ENCODE measurements at regions not wholly inside any gene's neighbourhood (a gene's known extent, or its start where the extent isn't known, plus 50 kb on each side); places are given as distances from the start of the nearest gene placed in this dataset.

GRCh38 chr13:89932902-89933301 is 1414.6 kb upstream of the MIR17HG start:
- no peak overlapping the region for H3K27ac Mint-ChIP-seq
- no peak for TF ChIP-seq CTCF (conservative IDR thresholded peaks at IDR 0.05)
- no peak overlapping the region for H3K4me3 Mint-ChIP-seq
- peaks cover 5% of the 10 kb centered on the region for H3K9me3 Mint-ChIP-seq
- H3K4me1 Mint-ChIP-seq (ENCODE audit: unreplicated experiment) = peaks cover 12% of the 10 kb centered on the region
- H3K36me3 Mint-ChIP-seq = no peaks in the 10 kb centered on the region
- no peaks in the 10 kb centered on the region for H3K27me3 Mint-ChIP-seq
- DNase-seq (ENCODE audit: extremely low spot score, unreplicated experiment) = no peak

GRCh38 chr13:89936256-89936655 is 1411.2 kb upstream of the MIR17HG start:
- H3K27ac Mint-ChIP-seq = no peak overlapping the region
- DNase-seq (ENCODE audit: extremely low spot score, unreplicated experiment) = no peak
- H3K4me1 Mint-ChIP-seq (ENCODE audit: unreplicated experiment) = no peaks in the 10 kb centered on the region
- H3K9me3 Mint-ChIP-seq = peaks cover 5% of the 10 kb centered on the region
- no peaks in the 10 kb centered on the region for H3K27me3 Mint-ChIP-seq
- no peaks in the 10 kb centered on the region for H3K36me3 Mint-ChIP-seq
- H3K4me3 Mint-ChIP-seq = no peak overlapping the region
- no peak for TF ChIP-seq CTCF (conservative IDR thresholded peaks at IDR 0.05)

- H3K27ac Mint-ChIP-seq = no peak overlapping the region
- no peak overlapping the region for H3K4me3 Mint-ChIP-seq
- no peak for DNase-seq (ENCODE audit: extremely low spot score, unreplicated experiment)
- peaks cover 5% of the 10 kb centered on the region for H3K9me3 Mint-ChIP-seq
- H3K36me3 Mint-ChIP-seq = no peaks in the 10 kb centered on the region
- H3K4me1 Mint-ChIP-seq (ENCODE audit: unreplicated experiment) = no peaks in the 10 kb centered on the region
- no peaks in the 10 kb centered on the region for H3K27me3 Mint-ChIP-seq
- no peak for TF ChIP-seq CTCF (conservative IDR thresholded peaks at IDR 0.05)
Measured at GRCh38 chr13:89937420-89937819, 1410.1 kb upstream of the MIR17HG start.

- H3K4me1 Mint-ChIP-seq (ENCODE audit: unreplicated experiment) = no peaks in the 10 kb centered on the region
- DNase-seq (ENCODE audit: extremely low spot score, unreplicated experiment) = no peak
- no peaks in the 10 kb centered on the region for H3K9me3 Mint-ChIP-seq
- H3K36me3 Mint-ChIP-seq = no peaks in the 10 kb centered on the region
- TF ChIP-seq CTCF (conservative IDR thresholded peaks at IDR 0.05) = no peak
- no peak overlapping the region for H3K4me3 Mint-ChIP-seq
- H3K27ac Mint-ChIP-seq = no peak overlapping the region
- H3K27me3 Mint-ChIP-seq = no peaks in the 10 kb centered on the region
Measured at GRCh38 chr13:89940383-89940782, 1407.1 kb upstream of the MIR17HG start.

GRCh38 chr13:89943139-89943538 is 1404.3 kb upstream of the MIR17HG start:
- no peaks in the 10 kb centered on the region for H3K9me3 Mint-ChIP-seq
- no peak overlapping the region for H3K4me3 Mint-ChIP-seq
- no peaks in the 10 kb centered on the region for H3K36me3 Mint-ChIP-seq
- no peaks in the 10 kb centered on the region for H3K27me3 Mint-ChIP-seq
- no peaks in the 10 kb centered on the region for H3K4me1 Mint-ChIP-seq (ENCODE audit: unreplicated experiment)
- no peak overlapping the region for H3K27ac Mint-ChIP-seq
- no peak for DNase-seq (ENCODE audit: extremely low spot score, unreplicated experiment)
- no peak for TF ChIP-seq CTCF (conservative IDR thresholded peaks at IDR 0.05)

GRCh38 chr13:89950225-89950624 is 1397.3 kb upstream of the MIR17HG start:
- TF ChIP-seq CTCF (conservative IDR thresholded peaks at IDR 0.05) = no peak
- no peaks in the 10 kb centered on the region for H3K4me1 Mint-ChIP-seq (ENCODE audit: unreplicated experiment)
- no peaks in the 10 kb centered on the region for H3K27me3 Mint-ChIP-seq
- DNase-seq (ENCODE audit: extremely low spot score, unreplicated experiment) = no peak
- H3K4me3 Mint-ChIP-seq = no peak overlapping the region
- no peaks in the 10 kb centered on the region for H3K36me3 Mint-ChIP-seq
- no peak overlapping the region for H3K27ac Mint-ChIP-seq
- H3K9me3 Mint-ChIP-seq = no peaks in the 10 kb centered on the region

All from type B pancreatic cell (in vitro differentiated cells).